ENCODE measurements at regions not wholly inside any gene's neighbourhood (a gene's known extent, or its start where the extent isn't known, plus 50 kb on each side); places are given as distances from the start of the nearest gene placed in this dataset.

- no peak for TF ChIP-seq POLR2A (IDR thresholded peaks at IDR 0.05; ENCODE audit: low read depth, low read length)
- no peak for TF ChIP-seq TAF1 (IDR thresholded peaks at IDR 0.05; ENCODE audit: borderline replicate concordance, low read depth, low read length)
These were observed 585.3 kb downstream of the EBF1 start for GRCh38 chr5:158514319-158514985.

All from GM12892 (cell line).